ENCODE measurements at regions not wholly inside any gene's neighbourhood (a gene's known extent, or its start where the extent isn't known, plus 50 kb on each side); places are given as distances from the start of the nearest gene placed in this dataset.

DNA sequence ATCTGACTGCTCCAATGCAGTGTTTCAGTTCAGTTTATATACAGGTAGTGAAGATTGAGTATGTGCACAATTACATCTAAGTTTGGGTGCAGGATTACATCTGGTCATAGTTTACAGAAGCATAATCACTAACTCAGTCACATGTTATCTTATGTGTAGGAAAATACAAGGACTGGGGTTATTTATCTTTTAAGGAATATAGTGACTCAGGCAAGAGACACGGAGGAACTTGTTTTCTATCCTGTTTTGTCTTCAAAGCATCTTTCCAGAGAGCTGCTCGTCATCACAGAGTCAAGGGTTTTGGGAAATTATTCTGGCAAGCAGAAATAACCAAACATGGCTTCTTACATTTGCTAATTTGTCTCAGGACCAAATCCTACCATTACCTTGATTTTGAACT is 1371.5 kb upstream of the TMEFF2 start:
- no peak for DNase-seq (ENCODE audit: low read depth in 2 of 2)

DNA sequence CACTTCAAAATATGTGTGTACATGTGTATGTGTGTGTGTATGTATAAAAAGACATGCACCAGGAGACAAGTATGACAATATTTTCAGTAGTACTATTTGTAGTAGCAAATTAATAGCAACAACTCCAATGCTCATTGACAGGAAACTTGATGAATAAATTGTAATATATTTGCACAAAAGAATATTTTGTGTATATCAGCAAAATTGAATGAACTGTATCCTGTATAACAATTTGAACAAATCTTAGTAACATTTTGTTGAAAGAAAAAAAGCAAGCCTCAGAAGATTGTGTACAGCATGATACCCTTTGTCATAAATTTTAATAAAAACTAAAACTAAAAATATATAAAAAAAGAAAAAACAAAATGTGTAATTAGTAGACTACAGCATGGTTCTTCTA is 1367.3 kb upstream of the TMEFF2 start:
- DNase-seq (ENCODE audit: low read depth in 2 of 2) = no peak

DNA sequence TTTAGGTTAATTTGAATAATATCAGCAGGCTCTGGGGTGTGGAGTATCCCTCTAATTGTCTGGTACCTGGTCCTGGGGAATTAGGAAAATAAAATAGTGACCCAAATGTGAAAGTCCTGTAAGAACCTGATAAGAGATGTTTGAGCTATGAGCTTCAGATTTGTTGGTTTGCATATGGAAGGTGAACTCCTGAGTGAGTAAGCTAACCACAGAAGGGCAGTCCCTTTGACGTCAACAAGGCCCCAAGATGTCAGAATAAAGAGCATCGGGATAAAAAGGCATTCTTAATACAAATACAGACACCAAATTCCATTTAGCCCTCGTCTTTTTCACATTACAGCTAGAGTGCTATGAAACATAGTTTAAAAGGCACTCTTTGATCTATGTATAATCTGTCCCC is 1366.3 kb upstream of the TMEFF2 start:
- DNase-seq (ENCODE audit: low read depth in 2 of 2) = no peak

DNA sequence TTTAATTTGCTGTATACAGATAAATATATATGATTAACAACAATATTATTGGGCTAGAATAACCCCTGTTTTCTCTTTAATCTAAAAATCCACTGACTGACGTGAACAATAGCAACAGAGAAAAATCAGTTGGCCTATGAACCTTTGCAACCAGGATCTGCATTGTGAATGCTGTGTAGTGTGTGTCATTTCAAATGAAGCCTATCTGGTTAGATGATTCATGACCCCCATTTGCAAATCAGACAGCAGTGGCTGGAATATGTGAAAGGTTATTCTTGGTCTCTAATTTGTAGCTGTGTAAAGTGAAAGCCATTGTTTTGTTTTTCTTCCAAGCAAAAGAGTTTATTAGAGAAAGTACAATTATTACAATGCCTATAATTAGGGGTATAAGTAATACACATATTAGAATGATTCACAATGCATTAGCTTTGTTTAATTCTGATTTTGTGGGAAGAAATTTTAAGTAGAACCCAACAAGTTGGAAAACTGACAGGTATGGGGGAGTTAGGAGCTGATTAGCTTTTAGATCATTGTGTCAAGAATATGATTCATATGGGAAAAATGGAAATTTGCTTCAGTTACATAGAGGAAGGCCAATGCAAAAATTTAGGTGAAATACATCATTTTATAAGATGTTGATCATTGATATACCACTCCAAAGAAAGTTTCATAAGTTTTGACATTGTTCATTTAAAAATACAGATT is 1362.2 kb upstream of the TMEFF2 start:
- no peak for DNase-seq (ENCODE audit: low read depth in 2 of 2)

DNA sequence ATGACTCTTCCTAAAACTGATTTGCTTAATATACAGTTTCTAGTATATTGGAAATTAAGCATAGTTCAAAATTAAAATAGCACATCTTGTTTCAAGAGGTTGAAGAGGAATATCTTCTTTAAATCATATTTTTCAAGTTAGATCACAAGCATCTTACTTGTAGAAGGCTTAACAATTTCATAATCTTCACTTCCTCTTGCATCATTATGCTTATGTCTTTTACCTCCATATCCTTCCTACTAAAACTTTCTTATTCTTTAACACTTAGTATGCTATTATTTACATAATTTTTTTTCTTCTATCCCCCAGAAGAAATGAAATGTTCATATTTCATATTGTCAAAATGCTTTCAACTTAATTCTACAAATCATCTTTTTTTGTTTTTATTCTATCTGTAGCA is 1354.9 kb upstream of the TMEFF2 start:
- no peak for DNase-seq (ENCODE audit: low read depth in 2 of 2)

DNA sequence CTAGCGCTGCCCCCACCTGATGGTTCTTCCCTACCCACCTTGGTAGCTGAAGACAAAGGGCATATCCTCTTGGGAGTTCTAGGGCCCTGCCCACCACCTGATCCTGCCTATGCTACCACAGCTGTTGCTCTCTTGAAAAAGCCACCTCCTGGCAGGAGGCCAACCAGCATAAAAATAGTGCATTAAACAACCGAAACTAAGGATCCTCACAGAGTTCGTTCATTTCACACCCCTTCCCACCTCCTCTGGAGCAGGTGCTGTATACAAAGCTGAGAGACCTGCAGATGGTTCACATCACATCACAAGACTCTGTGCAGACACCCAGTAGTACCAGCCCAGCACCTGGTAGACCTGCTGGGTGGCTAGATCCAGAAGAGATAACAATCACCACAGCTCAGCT is 1348.0 kb upstream of the TMEFF2 start:
- DNase-seq (ENCODE audit: low read depth in 2 of 2) = no peak

DNA sequence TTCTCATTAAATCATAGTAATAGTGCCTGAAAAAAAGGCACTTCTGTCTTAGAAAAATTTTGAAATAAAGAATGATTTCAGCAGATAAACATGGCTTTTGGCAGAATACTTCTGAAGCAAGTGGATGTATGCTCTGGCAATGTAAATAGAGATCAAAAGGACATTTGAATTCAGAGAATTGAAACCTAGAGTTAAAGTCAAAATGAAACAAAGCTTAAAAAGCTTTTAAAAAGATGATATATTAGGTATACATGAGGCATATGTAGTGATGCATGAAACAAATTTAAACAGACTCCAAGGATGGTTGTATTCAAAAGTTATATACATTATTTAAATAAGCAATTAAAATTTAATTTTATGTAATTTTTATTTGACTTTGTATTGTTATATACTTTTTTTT is 1344.5 kb upstream of the TMEFF2 start:
- DNase-seq (ENCODE audit: low read depth in 2 of 2) = no peak

DNA sequence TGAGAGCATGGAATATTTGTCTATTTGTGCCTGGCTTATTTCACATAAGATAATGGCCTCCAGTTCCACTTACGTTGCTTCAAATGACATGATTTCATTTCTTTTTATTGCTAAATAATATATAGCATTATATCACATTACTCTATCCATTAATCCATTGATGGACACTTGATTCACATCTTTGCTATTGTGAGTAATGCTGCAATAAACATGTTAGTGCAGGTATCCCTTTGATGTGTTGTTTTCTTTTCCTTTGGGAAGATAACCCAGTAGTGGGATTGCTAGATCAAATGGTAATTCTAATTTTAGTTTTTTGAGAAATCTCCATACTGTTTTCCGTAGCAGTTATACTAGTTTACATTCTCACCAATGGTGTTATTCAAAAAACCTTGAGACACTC is 1343.3 kb upstream of the TMEFF2 start:
- DNase-seq (ENCODE audit: low read depth in 2 of 2) = no peak

DNA sequence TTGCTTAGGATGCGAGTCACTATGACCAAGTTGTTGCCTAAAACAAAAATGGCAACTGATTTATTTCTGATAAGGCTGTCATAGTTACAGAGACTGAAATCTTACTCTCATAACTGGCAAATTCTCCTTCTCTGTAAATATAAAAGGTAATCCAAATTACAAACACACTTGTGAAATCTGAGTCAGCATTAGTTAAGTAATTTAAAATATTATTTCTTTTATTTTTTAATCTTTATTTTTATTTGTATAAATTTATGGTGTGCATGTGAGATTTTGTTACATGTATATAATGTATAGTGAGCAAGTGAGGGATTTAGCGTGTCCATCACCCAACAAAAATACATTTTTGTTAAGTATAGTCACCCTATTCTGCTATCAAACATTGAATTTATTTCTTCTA is 1342.8 kb upstream of the TMEFF2 start:
- DNase-seq (ENCODE audit: low read depth in 2 of 2) = no peak

DNA sequence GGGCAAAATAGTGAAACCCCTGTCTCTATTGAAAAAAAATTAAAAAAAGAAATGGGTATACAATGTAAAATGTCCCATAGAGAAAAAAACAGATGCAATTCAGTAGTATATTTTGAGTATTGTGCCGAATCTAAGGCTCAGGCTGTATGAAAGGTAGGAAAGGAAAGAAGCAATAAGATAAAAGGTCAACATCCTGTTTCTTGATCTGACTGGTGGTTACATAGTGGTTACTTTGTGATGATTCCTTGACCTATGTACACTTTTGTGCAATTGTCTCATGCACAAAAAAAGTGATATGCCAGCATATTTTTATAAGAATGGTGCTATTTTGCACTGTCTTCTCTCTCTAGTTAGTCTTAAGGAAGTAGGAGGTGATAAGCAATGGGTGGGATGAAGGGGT is 1333.7 kb upstream of the TMEFF2 start:
- no peak for DNase-seq (ENCODE audit: low read depth in 2 of 2)

DNA sequence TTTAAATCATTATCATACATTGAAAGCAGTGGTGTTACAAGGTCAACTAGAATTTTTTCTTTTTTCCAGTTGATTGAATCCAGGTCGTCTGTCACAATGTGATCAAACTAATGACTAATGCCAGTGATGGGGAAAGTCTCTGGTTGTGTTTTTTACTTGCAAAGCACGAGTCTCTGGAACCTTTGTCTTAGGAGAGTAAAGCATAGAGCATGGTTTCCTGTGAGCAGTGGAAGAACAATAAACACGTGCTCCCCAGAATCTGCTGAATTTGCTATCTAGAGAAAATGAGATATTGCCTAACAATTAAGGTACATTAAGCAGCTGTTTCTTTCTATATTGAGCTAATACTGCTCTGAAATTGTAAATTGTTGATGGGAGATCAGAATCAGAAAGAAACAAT is 1332.4 kb upstream of the TMEFF2 start:
- no peak for DNase-seq (ENCODE audit: low read depth in 2 of 2)

DNA sequence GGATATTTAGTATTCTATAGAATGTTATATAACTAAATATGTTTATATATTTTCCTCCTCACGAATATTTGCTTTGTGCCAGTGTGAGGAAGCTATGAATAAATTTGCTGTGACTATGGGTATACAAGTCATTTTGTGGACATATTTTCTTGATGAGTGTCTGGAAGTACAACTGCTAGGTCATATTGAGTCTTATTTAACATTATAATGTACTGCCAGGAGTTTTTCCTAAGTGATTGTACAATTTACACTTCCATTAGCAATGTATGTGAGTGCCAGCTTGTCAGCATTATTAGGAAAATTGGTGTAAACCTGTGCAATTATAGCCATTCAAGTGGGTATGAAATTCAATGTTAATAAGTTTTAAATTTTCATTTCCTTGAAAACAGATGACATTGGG is 1328.9 kb upstream of the TMEFF2 start:
- no peak for DNase-seq (ENCODE audit: low read depth in 2 of 2)

DNA sequence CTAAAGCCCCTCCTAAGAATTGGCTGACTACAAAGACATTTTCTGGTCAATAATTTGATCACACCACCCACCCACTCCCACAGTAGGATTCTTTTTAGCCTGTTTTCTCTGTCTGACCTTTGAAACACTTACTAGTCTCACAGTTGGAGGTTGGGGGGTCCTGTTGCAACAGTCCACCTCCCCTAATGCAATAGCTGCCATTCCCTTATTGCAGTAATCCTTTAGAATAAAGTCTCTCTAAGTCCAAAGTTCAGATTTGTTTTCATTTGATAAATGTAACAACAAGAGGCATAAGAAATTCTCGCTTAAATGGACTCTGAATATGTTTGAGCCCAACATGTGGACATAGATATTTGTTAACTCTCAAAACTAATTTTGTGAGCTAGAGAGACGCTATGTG is 1326.8 kb upstream of the TMEFF2 start:
- DNase-seq (ENCODE audit: low read depth in 2 of 2) = no peak

DNA sequence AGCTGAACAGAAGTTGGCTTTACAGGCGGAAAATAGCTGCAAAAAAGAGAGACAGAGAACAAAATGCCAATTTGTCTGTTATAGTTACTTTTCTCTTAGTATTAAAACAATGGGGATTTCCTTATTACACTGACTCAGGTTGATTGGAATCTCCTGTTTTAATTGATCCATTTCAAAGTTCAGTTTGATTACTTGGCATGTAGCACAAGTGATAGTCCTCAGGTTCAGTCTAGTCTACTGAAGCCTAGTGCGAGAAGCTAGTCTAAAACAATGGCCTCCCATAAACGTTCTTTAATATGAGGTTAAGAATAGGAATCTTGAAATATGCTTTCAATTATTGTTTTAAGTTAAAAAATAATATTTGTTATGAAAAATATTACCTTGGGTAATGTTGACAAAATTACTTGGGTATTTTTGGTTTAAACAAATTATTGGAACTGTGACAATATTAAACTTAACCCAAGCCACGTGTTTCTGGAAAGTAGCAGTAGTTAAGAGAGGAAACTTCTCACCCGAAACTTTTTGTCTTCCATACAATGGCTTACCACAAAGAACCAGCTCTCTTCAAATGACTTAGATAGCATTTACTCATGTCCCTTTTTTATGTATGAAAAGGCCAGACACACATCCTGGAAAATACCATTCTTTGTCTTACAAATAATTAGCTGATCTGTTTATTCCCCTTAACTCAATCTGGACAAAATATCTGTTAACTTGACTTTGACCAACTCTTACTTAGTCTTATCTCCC is 1326.2 kb upstream of the TMEFF2 start:
- no peak for DNase-seq (ENCODE audit: low read depth in 2 of 2)

DNA sequence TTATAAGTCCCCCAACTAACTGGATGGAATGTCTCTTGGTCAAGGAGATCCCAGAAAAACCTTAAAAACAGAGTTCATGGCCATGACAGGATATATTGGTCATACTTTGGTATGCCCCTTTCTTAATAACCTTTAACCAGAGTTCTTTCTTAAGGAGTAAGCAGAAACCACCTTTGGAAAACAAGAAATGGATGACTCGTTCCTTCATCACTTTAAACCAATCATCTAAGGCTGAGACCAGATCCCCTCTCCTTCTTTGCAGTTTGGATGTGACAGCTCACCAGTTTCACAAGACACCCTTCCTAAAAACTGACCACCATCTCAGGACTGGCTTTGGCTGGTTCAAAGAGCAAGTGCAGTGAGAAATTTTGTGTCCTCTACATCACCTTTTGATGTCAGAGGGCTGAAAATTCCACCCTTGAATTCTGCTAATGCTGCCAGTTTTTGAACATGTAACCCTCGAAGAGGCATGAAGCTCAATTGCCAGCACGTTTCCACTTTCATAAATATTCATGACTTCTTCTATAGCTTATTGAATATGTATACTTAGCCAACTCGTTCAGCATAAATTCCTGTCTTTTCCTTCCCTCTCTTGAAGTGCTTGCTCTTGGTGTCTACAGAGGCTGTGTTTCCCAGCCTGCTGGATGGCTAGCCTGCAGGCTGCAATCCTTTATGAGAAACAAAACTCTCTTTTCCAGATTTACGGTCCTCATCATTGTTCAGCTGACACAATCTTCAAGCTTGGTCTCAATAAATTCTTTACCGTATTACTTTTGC is 1323.5 kb upstream of the TMEFF2 start:
- DNase-seq (ENCODE audit: low read depth in 2 of 2) = no peak

DNA sequence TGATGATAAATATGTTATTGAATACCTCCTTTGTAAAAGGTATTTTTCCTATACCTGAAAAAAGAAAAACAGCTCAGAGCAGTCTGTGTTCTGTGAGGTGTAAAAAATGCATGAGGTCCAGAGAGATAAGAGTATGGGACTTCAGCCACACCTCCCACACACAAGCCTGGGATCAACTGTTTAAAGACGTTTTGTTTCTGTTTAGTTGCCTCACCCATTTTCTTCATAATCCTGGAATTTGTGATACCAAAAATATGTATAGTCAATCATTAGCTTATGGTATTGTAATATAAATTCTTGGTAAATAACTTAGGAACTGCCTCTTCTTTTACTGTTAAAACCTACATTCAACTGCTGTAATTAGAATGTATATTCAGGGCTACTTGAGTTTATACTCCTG is 1322.9 kb upstream of the TMEFF2 start:
- DNase-seq (ENCODE audit: low read depth in 2 of 2) = no peak

DNA sequence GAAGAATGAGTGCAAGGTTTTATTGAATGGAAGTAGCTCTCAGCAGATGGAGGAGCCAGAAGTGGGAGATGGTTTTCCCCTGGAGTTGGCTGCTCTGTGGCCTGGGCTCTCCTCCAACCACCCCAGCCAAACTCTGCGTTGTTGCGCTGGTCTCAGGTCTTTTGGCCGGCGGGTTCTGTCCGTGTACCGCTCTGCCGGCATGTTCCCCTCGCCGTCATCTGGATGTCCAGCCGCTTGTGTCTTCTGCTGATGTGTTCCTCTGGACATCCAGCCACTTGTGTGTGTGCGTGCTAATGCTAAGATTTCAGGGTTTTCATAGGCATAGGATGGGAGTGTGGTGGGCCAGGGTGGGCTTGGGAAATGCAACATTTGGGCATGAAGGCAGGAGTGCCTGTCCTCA is 1311.3 kb upstream of the TMEFF2 start:
- no peak for DNase-seq (ENCODE audit: low read depth in 2 of 2)

DNA sequence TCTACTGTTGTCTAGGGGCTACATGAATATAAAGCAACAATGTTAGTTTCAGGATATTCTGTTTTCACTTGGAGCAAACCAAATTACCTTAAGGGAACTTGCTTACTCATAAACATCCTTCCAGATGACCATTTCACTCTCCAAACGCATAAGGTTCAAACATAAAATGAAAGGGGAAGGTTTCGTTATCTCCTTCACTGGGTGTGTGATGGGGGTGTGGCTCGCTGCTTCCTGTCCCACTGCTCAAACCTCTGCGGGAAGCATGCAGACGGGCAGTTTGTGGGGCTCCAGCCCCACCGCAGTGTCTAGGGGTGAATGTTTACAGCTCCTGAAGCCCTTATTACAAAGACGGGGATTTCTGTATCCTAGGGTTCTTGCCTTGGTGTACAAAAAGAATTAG is 1310.9 kb upstream of the TMEFF2 start:
- DNase-seq (ENCODE audit: low read depth in 2 of 2) = no peak

DNA sequence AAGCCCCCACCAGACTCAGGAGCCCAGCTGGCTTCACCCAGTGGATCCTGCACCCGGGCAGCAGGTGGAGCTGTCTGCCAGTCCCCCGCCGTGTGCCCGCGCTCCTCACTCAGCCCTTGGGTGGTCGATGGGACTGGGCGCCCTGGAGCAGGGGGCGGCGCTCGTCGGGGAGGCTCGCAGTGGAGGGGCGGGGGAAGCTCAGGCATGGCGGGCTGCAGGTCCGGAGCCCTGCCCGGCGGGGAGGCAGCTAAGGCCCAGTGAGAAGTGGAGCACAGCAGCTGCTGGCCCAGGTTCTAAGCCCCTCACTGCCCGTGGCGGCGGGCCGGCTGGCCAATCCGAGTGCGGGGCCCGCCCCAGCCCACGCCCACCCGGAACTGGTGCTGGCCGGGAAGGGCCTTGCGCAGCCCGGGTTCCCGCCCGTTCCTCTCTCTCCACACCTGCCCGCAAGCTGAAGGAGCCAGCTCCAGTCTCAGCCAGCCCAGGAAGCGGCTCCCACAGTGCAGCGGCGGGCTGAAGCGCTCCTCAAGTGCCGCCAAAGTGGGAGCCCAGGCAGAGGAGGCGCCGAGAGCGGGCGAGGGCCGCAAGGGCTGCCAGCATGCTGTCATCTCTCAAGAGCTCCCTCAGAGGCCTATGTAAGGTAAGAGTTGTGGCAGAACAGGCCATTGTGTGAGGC is 1307.8 kb upstream of the TMEFF2 start:
- no peak for DNase-seq (ENCODE audit: low read depth in 2 of 2)

DNA sequence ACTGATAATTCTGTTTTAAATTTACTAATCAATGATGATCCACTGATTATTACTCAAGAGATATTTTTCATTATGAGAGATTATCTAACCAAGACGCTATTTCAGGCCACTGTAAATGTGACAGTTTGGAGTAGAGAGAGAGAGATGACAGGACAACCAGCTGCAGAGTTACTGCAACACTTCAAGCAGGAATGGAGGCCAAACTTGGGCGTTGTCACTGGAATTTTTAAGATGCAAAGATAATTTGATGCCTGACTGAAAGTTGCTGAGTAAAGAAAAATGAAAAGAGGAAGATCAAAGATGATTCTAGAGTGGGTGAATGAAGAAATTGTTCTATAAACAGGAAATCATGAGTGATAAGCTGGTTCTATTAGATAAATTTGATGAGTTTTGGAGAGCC is 1302.1 kb upstream of the TMEFF2 start:
- DNase-seq (ENCODE audit: low read depth in 2 of 2) = no peak

DNA sequence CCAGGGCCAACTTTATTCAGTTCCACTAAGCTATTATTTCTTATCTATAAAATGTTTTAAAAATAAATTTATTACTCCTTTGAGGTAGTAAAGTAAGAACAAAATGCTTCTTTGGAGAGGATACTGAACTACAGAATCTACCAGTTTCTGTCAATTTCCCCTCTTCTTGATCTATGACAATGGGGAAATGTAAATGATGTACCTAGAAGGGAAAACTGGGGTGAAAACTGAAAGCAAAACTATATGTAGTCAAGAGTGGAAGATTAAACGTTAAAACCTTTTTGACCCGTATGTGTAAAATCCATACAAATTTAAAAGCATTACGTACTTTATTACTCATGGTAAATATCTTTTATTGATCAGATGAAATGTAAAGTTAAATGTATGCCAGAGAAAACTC is 1287.8 kb upstream of the TMEFF2 start:
- DNase-seq (ENCODE audit: low read depth in 2 of 2) = no peak

DNA sequence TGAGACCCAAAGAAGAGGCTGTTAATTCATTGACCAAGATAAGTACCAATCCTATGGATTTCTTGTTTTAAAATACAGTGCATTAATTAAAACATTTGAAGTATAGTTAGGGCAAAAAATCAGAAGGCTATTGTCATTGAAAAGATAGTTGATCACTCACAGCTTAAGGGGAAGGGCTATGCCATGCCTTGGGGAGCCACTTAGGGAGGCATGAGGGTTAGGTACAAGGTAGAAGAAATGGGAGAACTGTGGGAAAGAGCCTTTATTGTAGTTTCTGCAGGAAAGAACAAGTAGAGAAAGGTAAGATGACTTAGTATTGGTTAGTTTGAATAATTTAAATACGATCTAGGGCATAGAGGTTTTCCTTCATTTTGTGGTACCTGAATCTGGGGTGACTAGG is 1285.5 kb upstream of the TMEFF2 start:
- DNase-seq (ENCODE audit: low read depth in 2 of 2) = no peak
